PC-9 (cell line): ENCODE measurements at regions not wholly inside any gene's neighbourhood (a gene's known extent, or its start where the extent isn't known, plus 50 kb on each side); places are given as distances from the start of the nearest gene placed in this dataset.

Experiments used
- BruUV-seq: library from RNA; stranded (reverse); fragments of 400-500 nt; replicated peaks from 2 replicates; lab custom pipeline; 2021; lab: Mats Ljungman, UMichigan
- CTCF ChIA-PET: fragments of 300-600 bp; sonication (Branson Sonifier 250); formaldehyde crosslinking; loops from one replicate; lab custom pipeline; 2022; ENCODE audit warnings: antibody characterized with exemption; lab: Charles Lee
- POLR2A ChIA-PET: fragments of 300-600 bp; sonication (Branson Sonifier 250); formaldehyde crosslinking; loops from one replicate; lab custom pipeline; 2022; ENCODE audit warnings: antibody characterized with exemption; ENCODE audit not compliant: unreplicated experiment; lab: Charles Lee
- DNase-seq, 2 experiments: peaks; one replicate each; pipeline versions ENCODE4 v3.0.0 to v3.0.0-alpha.2; 2015 to 2022; ENCODE audit warnings: mixed read lengths in 1 of 2
- H2AFZ ChIP-seq: fragments of 200-600 bp; sonication (generic); 2 replicates; pipeline ENCODE4 v1.8.1; 2017; ENCODE audit warnings: antibody characterized with exemption
- H3F3A ChIP-seq: fragments of 200-600 bp; sonication (generic); 2 replicates; pipeline ENCODE4 v1.8.1; 2017; ENCODE audit warnings: antibody characterized with exemption, mild to moderate bottlenecking, low read depth; ENCODE audit not compliant: insufficient read depth
- H3K27ac ChIP-seq: fragments of 200-600 bp; sonication (generic); 2 replicates; pipeline ENCODE4 v1.6.1; 2016; ENCODE audit warnings: mixed run types
- H3K27me3 ChIP-seq: fragments of 200-600 bp; sonication (generic); 2 replicates; pipeline ENCODE4 v1.6.1; 2016; ENCODE audit warnings: low read depth, mixed run types; ENCODE audit not compliant: insufficient read depth
- H3K36me3 ChIP-seq: fragments of 200-600 bp; sonication (generic); 2 replicates; pipeline ENCODE4 v1.6.1; 2016; ENCODE audit warnings: low read depth, mixed run types
- H3K4me1 ChIP-seq: fragments of 200-600 bp; sonication (generic); replicated peaks from 2 replicates; pipeline ENCODE4 v1.6.1; 2016; ENCODE audit warnings: mixed run types; ENCODE audit not compliant: insufficient read depth
- H3K4me2 ChIP-seq: fragments of 200-600 bp; sonication (generic); 2 replicates; pipeline ENCODE4 v1.6.1; 2017; ENCODE audit warnings: mixed run types
- H3K4me3 ChIP-seq: fragments of 200-600 bp; sonication (generic); 2 replicates; pipeline ENCODE4 v1.6.1; 2016; ENCODE audit warnings: mixed run types
- H3K79me2 ChIP-seq: fragments of 200-600 bp; sonication (generic); 2 replicates; pipeline ENCODE4 v1.6.1; 2017; ENCODE audit warnings: low read depth, mixed run types
- H3K9me2 ChIP-seq: fragments of 200-600 bp; sonication (generic); 2 replicates; pipeline ENCODE4 v1.8.1; 2017; ENCODE audit warnings: mild to moderate bottlenecking; ENCODE audit not compliant: insufficient read depth
- H3K9me3 ChIP-seq: fragments of 200-600 bp; sonication (generic); 2 replicates; pipeline ENCODE4 v1.8.1; 2016; ENCODE audit warnings: low read depth; ENCODE audit not compliant: insufficient read depth
- H4K20me1 ChIP-seq: fragments of 200-600 bp; sonication (generic); 2 replicates; pipeline ENCODE4 v1.8.1; 2017; ENCODE audit not compliant: insufficient read depth
- EZH2 ChIP-seq: fragments of 200-600 bp; sonication (generic); IDR thresholded peaks from 2 replicates; pipeline ENCODE4 v1.8.0; 2017; ENCODE audit warnings: antibody characterized with exemption, low read depth
- intact Hi-C: fragments of 100-400 bp; cut with micrococcal nuclease; formaldehyde crosslinking; loops from one replicate; pipeline ENCODE4 v1.10.0; 2022; ENCODE audit not compliant: unreplicated experiment
- TF ChIP-seq, protein P1 (sequence below): fragments of 200-600 bp; sonication (generic); conservative IDR thresholded peaks from 2 replicates; pipeline ENCODE4 v1.6.1; 2017; ENCODE audit warnings: mixed run types, antibody characterized with exemption, mild to moderate bottlenecking, moderate library complexity

DNA sequence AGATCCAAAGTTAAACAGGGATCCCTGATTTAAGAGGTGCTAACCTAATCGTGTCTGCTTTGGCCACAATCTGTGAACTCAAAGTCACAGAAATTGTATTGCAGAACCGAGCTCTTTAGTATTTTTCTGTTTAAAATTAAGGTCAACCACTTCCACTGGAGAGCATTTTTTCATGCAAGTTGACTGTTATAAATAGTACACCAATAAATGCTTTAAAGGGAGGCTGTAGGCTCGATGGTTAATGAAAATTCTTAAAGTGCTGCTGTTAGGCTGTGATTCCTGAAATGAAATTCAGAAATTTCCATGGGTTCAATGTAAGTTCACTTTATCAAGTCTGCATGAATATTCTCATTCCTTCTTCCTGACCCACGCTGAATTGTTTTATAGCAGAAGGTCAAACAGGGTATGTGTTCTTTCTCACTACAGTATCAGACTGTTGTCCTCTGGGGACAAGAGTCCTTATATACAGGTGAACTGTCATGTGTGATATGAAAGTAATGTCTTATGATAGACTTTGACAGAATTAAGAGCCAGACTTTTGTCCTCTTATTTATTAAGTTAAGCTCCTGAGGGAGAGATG is 92.5 kb upstream of the HDGFL1 start:
- TF ChIP-seq, protein P1, sequence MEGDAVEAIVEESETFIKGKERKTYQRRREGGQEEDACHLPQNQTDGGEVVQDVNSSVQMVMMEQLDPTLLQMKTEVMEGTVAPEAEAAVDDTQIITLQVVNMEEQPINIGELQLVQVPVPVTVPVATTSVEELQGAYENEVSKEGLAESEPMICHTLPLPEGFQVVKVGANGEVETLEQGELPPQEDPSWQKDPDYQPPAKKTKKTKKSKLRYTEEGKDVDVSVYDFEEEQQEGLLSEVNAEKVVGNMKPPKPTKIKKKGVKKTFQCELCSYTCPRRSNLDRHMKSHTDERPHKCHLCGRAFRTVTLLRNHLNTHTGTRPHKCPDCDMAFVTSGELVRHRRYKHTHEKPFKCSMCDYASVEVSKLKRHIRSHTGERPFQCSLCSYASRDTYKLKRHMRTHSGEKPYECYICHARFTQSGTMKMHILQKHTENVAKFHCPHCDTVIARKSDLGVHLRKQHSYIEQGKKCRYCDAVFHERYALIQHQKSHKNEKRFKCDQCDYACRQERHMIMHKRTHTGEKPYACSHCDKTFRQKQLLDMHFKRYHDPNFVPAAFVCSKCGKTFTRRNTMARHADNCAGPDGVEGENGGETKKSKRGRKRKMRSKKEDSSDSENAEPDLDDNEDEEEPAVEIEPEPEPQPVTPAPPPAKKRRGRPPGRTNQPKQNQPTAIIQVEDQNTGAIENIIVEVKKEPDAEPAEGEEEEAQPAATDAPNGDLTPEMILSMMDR: no peak
- TF ChIP-seq EZH2: no peak
- Histone ChIP-seq H3K4me1 (no peaks in the 10 kb centered on the region), H3K4me3 (no peak overlapping the region), H3K27me3 (no peaks in the 10 kb centered on the region), H4K20me1 (no peaks in the 10 kb centered on the region), H3K27ac (no peak overlapping the region), H3K79me2 (no peaks in the 10 kb centered on the region), H3F3A (no peaks in the 10 kb centered on the region), H3K9me3 (no peaks in the 10 kb centered on the region), H3K36me3 (no peaks in the 10 kb centered on the region), H3K4me2 (no peak overlapping the region), H2AFZ (no peak overlapping the region), H3K9me2 (no peaks in the 10 kb centered on the region)
- ChIA-PET CTCF (no interaction called here), POLR2A (no interaction called here)
- intact Hi-C loops: no loop called here
- no TSS peak for BruUV-seq
- no peak for DNase-seq

DNA sequence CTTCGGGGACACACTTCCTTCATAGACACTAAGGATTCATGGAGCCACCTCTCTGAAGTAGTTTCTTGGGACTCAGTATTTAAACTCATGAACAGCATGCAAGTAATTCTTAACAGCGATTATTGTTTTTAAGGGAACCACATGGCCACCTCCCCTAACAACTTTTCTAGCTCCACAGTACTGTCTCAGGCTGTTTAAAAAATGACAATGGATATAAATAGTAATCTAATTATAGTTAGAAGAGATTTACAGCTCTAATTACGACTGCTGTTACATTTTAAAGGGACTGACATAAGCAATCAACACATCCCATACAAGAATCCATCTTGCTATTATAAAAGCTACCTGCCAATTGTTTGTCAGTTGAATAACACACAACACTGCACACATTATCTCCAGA is 72.1 kb upstream of the HDGFL1 start:
- H3K27ac ChIP-seq: no peak overlapping the region
- H3K9me2 ChIP-seq: no peaks in the 10 kb centered on the region; the same call in 1 of the 2 replicates
- BruUV-seq: no TSS peak
- ChIA-PET CTCF (no interaction called here), POLR2A (no interaction called here)
- no peak overlapping the region for H2AFZ ChIP-seq
- no peaks in the 10 kb centered on the region for H4K20me1 ChIP-seq
- TF ChIP-seq, protein P1: no peak
- no peak for TF ChIP-seq EZH2
- H3K9me3 ChIP-seq: no peaks in the 10 kb centered on the region
- intact Hi-C loops: no loop called here
- DNase-seq: no peak
- H3K36me3 ChIP-seq: no peaks in the 10 kb centered on the region
- no peaks in the 10 kb centered on the region for H3F3A ChIP-seq
- no peaks in the 10 kb centered on the region for H3K27me3 ChIP-seq
- no peaks in the 10 kb centered on the region for H3K4me1 ChIP-seq
- H3K4me3 ChIP-seq: no peak overlapping the region
- no peaks in the 10 kb centered on the region for H3K79me2 ChIP-seq
- no peak overlapping the region for H3K4me2 ChIP-seq

DNA sequence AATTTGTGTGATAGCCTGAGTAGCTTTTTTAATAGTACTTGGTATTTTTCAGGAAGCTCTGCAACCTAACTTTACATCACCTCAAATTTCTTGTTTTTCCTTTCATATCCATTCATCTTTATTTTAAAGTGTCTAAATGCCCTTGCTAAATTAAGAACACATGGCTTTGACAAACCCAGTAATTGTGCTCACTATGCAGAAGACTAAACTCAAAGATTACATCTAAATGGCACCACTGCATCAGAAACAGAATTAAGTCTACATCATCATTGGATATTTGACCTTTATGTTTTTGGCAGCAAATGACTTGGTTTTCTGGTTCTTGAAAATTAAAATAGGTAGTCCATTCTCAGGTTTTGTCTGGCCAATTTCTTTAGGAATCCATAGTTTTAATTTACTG is 69.6 kb upstream of the HDGFL1 start:
- intact Hi-C loops: no loop called here
- no peak for DNase-seq
- POLR2A ChIA-PET: interaction anchor here (0.7 kb wide), 1 partner anchor 406 kb away, joined by 5 read pairs; no protein-coding TSS in a partner anchor

More for the DNA sequence above, 69.6 kb upstream of the HDGFL1 start:
- CTCF ChIA-PET: no interaction called here
- Histone ChIP-seq H3K36me3 (no peaks in the 10 kb centered on the region), H3K9me3 (no peaks in the 10 kb centered on the region), H3K4me1 (no peaks in the 10 kb centered on the region), H3K27me3 (no peaks in the 10 kb centered on the region), H2AFZ (no peak overlapping the region), H3K4me2 (no peak overlapping the region), H3F3A (no peaks in the 10 kb centered on the region), H3K9me2 (no peaks in the 10 kb centered on the region), H3K4me3 (no peak overlapping the region), H4K20me1 (no peaks in the 10 kb centered on the region), H3K27ac (no peak overlapping the region), H3K79me2 (no peaks in the 10 kb centered on the region)
- no peak for TF ChIP-seq EZH2
- TF ChIP-seq, protein P1: no peak
- no TSS peak for BruUV-seq
